Neural progenitor cell (in vitro differentiated cells): ENCODE measurements at regions not wholly inside any gene's neighbourhood (a gene's known extent, or its start where the extent isn't known, plus 50 kb on each side); places are given as distances from the start of the nearest gene placed in this dataset.

Source experiments
- CTCF ChIP-seq: fragments of 200-600 bp; sonication (generic); IDR thresholded peaks from 2 replicates; pipeline ENCODE4 v1.5.1; 2017; ENCODE audit warnings: antibody characterized with exemption, mild to moderate bottlenecking
- EZH2phosphoT487 ChIP-seq: fragments of 200-600 bp; sonication (generic); IDR thresholded peaks from 2 replicates; pipeline ENCODE4 v1.6.1; 2017; ENCODE audit warnings: antibody characterized with exemption

DNA sequence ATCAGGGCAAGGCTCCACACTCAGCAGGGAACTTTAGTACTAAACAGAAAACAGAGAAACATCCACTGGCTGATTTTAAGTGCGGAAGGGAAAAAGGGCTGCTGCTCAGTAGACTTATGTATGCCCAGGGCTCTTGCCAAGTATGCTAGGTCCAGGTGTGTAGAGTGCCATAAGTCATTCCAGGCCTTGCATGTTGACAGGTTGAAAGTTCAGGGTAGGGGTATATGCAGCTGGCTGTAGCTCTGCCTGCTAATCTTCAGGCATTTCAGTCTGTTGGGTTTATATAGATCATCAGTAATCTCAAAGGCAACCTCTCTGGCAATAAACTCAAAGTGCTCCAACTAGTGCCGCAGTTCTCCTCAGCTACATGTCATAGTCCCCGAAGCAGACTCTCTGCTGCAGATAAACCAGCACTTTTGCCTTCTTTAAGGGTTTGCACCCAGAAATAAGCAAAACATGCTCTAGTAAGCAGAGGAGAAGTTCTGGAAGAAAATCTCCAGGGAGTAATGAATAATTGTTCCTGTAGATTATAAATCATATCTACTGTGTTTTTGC is 134.9 kb upstream of the GRIA3 start:
- TF ChIP-seq CTCF, result no peak
- TF ChIP-seq EZH2phosphoT487, result no peak
